ENCODE measurements at regions not wholly inside any gene's neighbourhood (a gene's known extent, or its start where the extent isn't known, plus 50 kb on each side); places are given as distances from the start of the nearest gene placed in this dataset.

- no peaks in the 10 kb centered on the region for H3K36me3 Mint-ChIP-seq
- CTCF ChIA-PET: no interaction called here
- H3K27ac Mint-ChIP-seq: no peak overlapping the region
- POLR2A ChIA-PET: no interaction called here
- DNase-seq (ENCODE audit: low spot score): no peak
- no peak overlapping the region for H3K4me3 Mint-ChIP-seq
- no peaks in the 10 kb centered on the region for H3K4me1 Mint-ChIP-seq
- TF ChIP-seq GRHL2 (CRISPR knock-in tag; IDR thresholded peaks at IDR 0.05; ENCODE audit: insufficient replicate concordance, severe bottlenecking): no peak
- TF ChIP-seq, protein P1, sequence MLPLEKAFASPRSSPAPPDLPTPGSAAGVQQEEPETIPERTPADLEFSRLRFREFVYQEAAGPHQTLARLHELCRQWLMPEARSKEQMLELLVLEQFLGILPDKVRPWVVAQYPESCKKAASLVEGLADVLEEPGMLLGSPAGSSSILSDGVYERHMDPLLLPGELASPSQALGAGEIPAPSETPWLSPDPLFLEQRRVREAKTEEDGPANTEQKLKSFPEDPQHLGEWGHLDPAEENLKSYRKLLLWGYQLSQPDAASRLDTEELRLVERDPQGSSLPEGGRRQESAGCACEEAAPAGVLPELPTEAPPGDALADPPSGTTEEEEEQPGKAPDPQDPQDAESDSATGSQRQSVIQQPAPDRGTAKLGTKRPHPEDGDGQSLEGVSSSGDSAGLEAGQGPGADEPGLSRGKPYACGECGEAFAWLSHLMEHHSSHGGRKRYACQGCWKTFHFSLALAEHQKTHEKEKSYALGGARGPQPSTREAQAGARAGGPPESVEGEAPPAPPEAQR (CRISPR knock-in tag; IDR thresholded peaks at IDR 0.05): no peak
- no peak for TF ChIP-seq ZNF263 (CRISPR knock-in tag; IDR thresholded peaks at IDR 0.05; ENCODE audit: low read depth)
- no peak for TF ChIP-seq ARID4B (CRISPR knock-in tag; IDR thresholded peaks at IDR 0.05; ENCODE audit: borderline replicate concordance)
- no peak for TF ChIP-seq CBFB (CRISPR knock-in tag; IDR thresholded peaks at IDR 0.05; ENCODE audit: low read depth)
- TF ChIP-seq, protein P2, sequence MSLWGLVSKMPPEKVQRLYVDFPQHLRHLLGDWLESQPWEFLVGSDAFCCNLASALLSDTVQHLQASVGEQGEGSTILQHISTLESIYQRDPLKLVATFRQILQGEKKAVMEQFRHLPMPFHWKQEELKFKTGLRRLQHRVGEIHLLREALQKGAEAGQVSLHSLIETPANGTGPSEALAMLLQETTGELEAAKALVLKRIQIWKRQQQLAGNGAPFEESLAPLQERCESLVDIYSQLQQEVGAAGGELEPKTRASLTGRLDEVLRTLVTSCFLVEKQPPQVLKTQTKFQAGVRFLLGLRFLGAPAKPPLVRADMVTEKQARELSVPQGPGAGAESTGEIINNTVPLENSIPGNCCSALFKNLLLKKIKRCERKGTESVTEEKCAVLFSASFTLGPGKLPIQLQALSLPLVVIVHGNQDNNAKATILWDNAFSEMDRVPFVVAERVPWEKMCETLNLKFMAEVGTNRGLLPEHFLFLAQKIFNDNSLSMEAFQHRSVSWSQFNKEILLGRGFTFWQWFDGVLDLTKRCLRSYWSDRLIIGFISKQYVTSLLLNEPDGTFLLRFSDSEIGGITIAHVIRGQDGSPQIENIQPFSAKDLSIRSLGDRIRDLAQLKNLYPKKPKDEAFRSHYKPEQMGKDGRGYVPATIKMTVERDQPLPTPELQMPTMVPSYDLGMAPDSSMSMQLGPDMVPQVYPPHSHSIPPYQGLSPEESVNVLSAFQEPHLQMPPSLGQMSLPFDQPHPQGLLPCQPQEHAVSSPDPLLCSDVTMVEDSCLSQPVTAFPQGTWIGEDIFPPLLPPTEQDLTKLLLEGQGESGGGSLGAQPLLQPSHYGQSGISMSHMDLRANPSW (CRISPR knock-in tag; conservative IDR thresholded peaks at IDR 0.05; ENCODE audit: low read depth): no peak
- TF ChIP-seq, protein P3, sequence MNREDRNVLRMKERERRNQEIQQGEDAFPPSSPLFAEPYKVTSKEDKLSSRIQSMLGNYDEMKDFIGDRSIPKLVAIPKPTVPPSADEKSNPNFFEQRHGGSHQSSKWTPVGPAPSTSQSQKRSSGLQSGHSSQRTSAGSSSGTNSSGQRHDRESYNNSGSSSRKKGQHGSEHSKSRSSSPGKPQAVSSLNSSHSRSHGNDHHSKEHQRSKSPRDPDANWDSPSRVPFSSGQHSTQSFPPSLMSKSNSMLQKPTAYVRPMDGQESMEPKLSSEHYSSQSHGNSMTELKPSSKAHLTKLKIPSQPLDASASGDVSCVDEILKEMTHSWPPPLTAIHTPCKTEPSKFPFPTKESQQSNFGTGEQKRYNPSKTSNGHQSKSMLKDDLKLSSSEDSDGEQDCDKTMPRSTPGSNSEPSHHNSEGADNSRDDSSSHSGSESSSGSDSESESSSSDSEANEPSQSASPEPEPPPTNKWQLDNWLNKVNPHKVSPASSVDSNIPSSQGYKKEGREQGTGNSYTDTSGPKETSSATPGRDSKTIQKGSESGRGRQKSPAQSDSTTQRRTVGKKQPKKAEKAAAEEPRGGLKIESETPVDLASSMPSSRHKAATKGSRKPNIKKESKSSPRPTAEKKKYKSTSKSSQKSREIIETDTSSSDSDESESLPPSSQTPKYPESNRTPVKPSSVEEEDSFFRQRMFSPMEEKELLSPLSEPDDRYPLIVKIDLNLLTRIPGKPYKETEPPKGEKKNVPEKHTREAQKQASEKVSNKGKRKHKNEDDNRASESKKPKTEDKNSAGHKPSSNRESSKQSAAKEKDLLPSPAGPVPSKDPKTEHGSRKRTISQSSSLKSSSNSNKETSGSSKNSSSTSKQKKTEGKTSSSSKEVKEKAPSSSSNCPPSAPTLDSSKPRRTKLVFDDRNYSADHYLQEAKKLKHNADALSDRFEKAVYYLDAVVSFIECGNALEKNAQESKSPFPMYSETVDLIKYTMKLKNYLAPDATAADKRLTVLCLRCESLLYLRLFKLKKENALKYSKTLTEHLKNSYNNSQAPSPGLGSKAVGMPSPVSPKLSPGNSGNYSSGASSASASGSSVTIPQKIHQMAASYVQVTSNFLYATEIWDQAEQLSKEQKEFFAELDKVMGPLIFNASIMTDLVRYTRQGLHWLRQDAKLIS (CRISPR knock-in tag; IDR thresholded peaks at IDR 0.05; ENCODE audit: borderline replicate concordance): no peak
- TF ChIP-seq, protein P4, sequence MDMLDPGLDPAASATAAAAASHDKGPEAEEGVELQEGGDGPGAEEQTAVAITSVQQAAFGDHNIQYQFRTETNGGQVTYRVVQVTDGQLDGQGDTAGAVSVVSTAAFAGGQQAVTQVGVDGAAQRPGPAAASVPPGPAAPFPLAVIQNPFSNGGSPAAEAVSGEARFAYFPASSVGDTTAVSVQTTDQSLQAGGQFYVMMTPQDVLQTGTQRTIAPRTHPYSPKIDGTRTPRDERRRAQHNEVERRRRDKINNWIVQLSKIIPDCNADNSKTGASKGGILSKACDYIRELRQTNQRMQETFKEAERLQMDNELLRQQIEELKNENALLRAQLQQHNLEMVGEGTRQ (CRISPR knock-in tag; IDR thresholded peaks at IDR 0.05): no peak
- no peak for TF ChIP-seq ZNF416 (CRISPR knock-in tag; IDR thresholded peaks at IDR 0.05)
- TF ChIP-seq ZNF512 (CRISPR knock-in tag; IDR thresholded peaks at IDR 0.05; ENCODE audit: borderline replicate concordance): no peak
- no peaks in the 10 kb centered on the region for H3K27me3 Mint-ChIP-seq (ENCODE audit: low read depth)
- no peak for ATAC-seq
- H3K9me3 Mint-ChIP-seq: no peaks in the 10 kb centered on the region
Measured at GRCh38 chr10:45198486-45199204, 116.8 kb downstream of the OR13A1 start.
